A549 (cell line): ENCODE measurements at regions not wholly inside any gene's neighbourhood (a gene's known extent, or its start where the extent isn't known, plus 50 kb on each side); places are given as distances from the start of the nearest gene placed in this dataset.

ENCODE experiments used
- GATA3 ChIP-seq: IDR thresholded peaks from 2 replicates; pipeline ENCODE4 v1.6.1; 2012; ENCODE audit warnings: borderline replicate concordance
- REST ChIP-seq: fragments of 200-600 bp; sonication (generic); IDR thresholded peaks from 2 replicates; pipeline ENCODE4 v1.6.1; 2016; ENCODE audit warnings: antibody characterized with exemption, mild to moderate bottlenecking, moderate library complexity

GRCh38 chr10:69739634-69740033 is 62.1 kb upstream of the COL13A1 start:
- TF ChIP-seq GATA3: no peak
- TF ChIP-seq REST: no peak
